NCI-H1417 (cell line): ENCODE measurements at regions not wholly inside any gene's neighbourhood (a gene's known extent, or its start where the extent isn't known, plus 50 kb on each side); places are given as distances from the start of the nearest gene placed in this dataset.
"Not testable (repeated sequence)": the region's sequence is repeated elsewhere in the genome, so short reads cannot be mapped to it uniquely, and the experiment has no call there.

Experiments
- DNase-seq, 3 experiments: peaks; one replicate each; lab custom pipeline; 2025; lab: John Stamatoyannopoulos, UW

- DNase-seq = no peak
Measured at GRCh38 chr14:22155571-22155970, 433.5 kb downstream of the DAD1 start.

- no peak for DNase-seq
Measured at GRCh38 chr14:22152903-22153302, 436.1 kb downstream of the DAD1 start.

- no peak for DNase-seq
Measured at GRCh38 chr14:22152161-22152870, 436.7 kb downstream of the DAD1 start.

GRCh38 chr14:22151121-22151520, 437.9 kb downstream of the DAD1 start:
- no peak for DNase-seq

- no peak for DNase-seq
Measured at GRCh38 chr14:22149058-22149457, 440.0 kb downstream of the DAD1 start.

GRCh38 chr14:22147716-22148115, 441.3 kb downstream of the DAD1 start:
- no peak for DNase-seq

- no peak for DNase-seq
Measured at GRCh38 chr14:22143363-22143762, 445.7 kb downstream of the DAD1 start.

- no peak for DNase-seq
Measured at GRCh38 chr14:22140633-22141032, 448.4 kb downstream of the DAD1 start.

- DNase-seq = no peak
Measured at GRCh38 chr14:22131749-22132476, 457.1 kb downstream of the DAD1 start.

GRCh38 chr14:22124073-22124613, 450.5 kb upstream of the OR4E1 start:
- no peak for DNase-seq

GRCh38 chr14:22122829-22123560, 449.4 kb upstream of the OR4E1 start:
- DNase-seq = no peak

- no peak for DNase-seq
Measured at GRCh38 chr14:22122227-22122818, 448.7 kb upstream of the OR4E1 start.

- no peak for DNase-seq
Measured at GRCh38 chr14:22118899-22119477, 445.4 kb upstream of the OR4E1 start.

GRCh38 chr14:22113401-22113800, 439.8 kb upstream of the OR4E1 start:
- no peak for DNase-seq

- peak in 1 of 3 experiments; percentile 11 for DNase-seq
Measured at GRCh38 chr14:22112004-22112403, 438.4 kb upstream of the OR4E1 start.

GRCh38 chr14:22107753-22108152, 434.1 kb upstream of the OR4E1 start:
- DNase-seq = no peak

- DNase-seq = no peak
Measured at GRCh38 chr14:22106700-22107697, 433.4 kb upstream of the OR4E1 start.

- DNase-seq = no peak
Measured at GRCh38 chr14:22105624-22106006, 432.0 kb upstream of the OR4E1 start.

GRCh38 chr14:22105006-22105623, 431.5 kb upstream of the OR4E1 start:
- no peak for DNase-seq

- DNase-seq = not testable (repeated sequence)
Measured at GRCh38 chr14:22100764-22101120, 427.1 kb upstream of the OR4E1 start.
